HL-60 (cell line): ENCODE measurements at regions not wholly inside any gene's neighbourhood (a gene's known extent, or its start where the extent isn't known, plus 50 kb on each side); places are given as distances from the start of the nearest gene placed in this dataset.

Source experiments
- GABPA ChIP-seq: IDR thresholded peaks from 2 replicates; pipeline ENCODE4 v1.6.1; 2012; ENCODE audit warnings: low read depth
- TF ChIP-seq, protein P1 (sequence below): IDR thresholded peaks from one replicate; pipeline ENCODE4 v1.5.1; 2011; ENCODE audit warnings: low read length, control low read depth, inconsistent platforms; ENCODE audit not compliant: insufficient read depth

DNA sequence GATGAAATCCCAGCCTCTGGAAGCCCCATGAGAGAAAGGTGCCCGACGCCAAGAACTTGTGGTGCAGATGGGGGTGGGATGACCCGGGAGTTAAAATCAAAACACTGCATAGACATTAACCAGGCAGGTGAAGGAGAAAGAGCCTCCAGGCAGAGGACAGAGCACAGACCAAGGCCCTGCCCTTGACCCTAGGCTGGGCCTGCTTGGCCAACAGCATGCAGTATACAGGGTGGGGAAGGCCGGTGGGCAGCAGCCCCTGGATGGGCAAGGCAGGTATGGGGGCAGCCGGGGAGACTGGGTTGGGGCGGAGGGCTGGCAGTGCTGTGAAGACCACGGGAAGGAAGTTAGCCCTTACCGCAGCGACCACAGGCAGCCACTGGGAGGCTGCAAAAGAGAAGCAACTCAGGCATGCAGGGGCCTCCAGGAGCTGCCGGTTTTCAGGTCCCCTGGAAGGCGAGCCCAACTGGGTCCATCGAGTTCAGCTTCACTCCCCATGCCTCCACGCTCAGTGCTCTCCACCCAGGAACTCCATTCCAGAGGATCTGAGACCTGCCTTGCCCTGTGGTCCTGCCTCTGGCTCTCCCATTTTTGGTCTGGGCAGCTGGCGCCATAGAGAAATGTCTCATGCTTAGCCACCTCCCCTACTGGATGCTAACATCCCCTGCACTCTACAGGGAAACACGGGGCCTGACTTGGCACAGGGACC, 81.2 kb downstream of the C16orf95 start:
- TF ChIP-seq GABPA = no peak
- TF ChIP-seq, protein P1, sequence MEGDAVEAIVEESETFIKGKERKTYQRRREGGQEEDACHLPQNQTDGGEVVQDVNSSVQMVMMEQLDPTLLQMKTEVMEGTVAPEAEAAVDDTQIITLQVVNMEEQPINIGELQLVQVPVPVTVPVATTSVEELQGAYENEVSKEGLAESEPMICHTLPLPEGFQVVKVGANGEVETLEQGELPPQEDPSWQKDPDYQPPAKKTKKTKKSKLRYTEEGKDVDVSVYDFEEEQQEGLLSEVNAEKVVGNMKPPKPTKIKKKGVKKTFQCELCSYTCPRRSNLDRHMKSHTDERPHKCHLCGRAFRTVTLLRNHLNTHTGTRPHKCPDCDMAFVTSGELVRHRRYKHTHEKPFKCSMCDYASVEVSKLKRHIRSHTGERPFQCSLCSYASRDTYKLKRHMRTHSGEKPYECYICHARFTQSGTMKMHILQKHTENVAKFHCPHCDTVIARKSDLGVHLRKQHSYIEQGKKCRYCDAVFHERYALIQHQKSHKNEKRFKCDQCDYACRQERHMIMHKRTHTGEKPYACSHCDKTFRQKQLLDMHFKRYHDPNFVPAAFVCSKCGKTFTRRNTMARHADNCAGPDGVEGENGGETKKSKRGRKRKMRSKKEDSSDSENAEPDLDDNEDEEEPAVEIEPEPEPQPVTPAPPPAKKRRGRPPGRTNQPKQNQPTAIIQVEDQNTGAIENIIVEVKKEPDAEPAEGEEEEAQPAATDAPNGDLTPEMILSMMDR = no peak
